Anterior cingulate cortex (tissue), 58 donors: ENCODE measurements at regions not wholly inside any gene's neighbourhood (a gene's known extent, or its start where the extent isn't known, plus 50 kb on each side); places are given as distances from the start of the nearest gene placed in this dataset.

Experiments used
- DNase-seq, 58 donors: peaks; one replicate each; lab custom pipeline; 2025; lab: John Stamatoyannopoulos, UW

- peak in 12 of 58 donors; percentile 1 to 43 (median 18) for DNase-seq
Measured at GRCh38 chr9:117775591-117775990, 71.4 kb downstream of the TLR4 start.

GRCh38 chr9:117777823-117778222 is 73.6 kb downstream of the TLR4 start:
- DNase-seq, result peak in 1 of 58 donors; percentile 35

GRCh38 chr9:117779760-117780159 is 75.6 kb downstream of the TLR4 start:
- DNase-seq, result no peak

- peak; percentile 10 to 90 (median 74) for DNase-seq
Measured at GRCh38 chr9:117782931-117783788, 79.0 kb downstream of the TLR4 start.

GRCh38 chr9:117783828-117784227 is 79.6 kb downstream of the TLR4 start:
- no peak for DNase-seq

GRCh38 chr9:117784996-117785395 is 80.8 kb downstream of the TLR4 start:
- DNase-seq, result no peak

GRCh38 chr9:117787746-117788145 is 83.5 kb downstream of the TLR4 start:
- no peak for DNase-seq

GRCh38 chr9:117795271-117795670 is 91.1 kb downstream of the TLR4 start:
- DNase-seq, result no peak

- no peak for DNase-seq
Measured at GRCh38 chr9:117796681-117797080, 92.5 kb downstream of the TLR4 start.

- DNase-seq, result no peak
Measured at GRCh38 chr9:117800389-117800788, 96.2 kb downstream of the TLR4 start.

GRCh38 chr9:117809751-117810150 is 105.5 kb downstream of the TLR4 start:
- DNase-seq, result no peak

GRCh38 chr9:117815315-117815714 is 111.1 kb downstream of the TLR4 start:
- DNase-seq, result no peak

- DNase-seq, result no peak
Measured at GRCh38 chr9:117815948-117816347, 111.7 kb downstream of the TLR4 start.

GRCh38 chr9:117821954-117822353 is 117.8 kb downstream of the TLR4 start:
- no peak for DNase-seq

GRCh38 chr9:117823576-117823975 is 119.4 kb downstream of the TLR4 start:
- DNase-seq, result no peak

GRCh38 chr9:117825609-117826347 is 121.6 kb downstream of the TLR4 start:
- DNase-seq, result peak in 1 of 58 donors; percentile 0

GRCh38 chr9:117826837-117827236 is 122.6 kb downstream of the TLR4 start:
- DNase-seq, result no peak

- no peak for DNase-seq
Measured at GRCh38 chr9:117827456-117827855, 123.3 kb downstream of the TLR4 start.

GRCh38 chr9:117828466-117828865 is 124.3 kb downstream of the TLR4 start:
- no peak for DNase-seq

GRCh38 chr9:117835798-117836197 is 131.6 kb downstream of the TLR4 start:
- DNase-seq, result no peak

- DNase-seq, result no peak
Measured at GRCh38 chr9:117839862-117840261, 135.7 kb downstream of the TLR4 start.
